H1 (cell line): ENCODE measurements at regions not wholly inside any gene's neighbourhood (a gene's known extent, or its start where the extent isn't known, plus 50 kb on each side); places are given as distances from the start of the nearest gene placed in this dataset.

Experiments
- CTCF ChIA-PET: fragments of 300-600 bp; sonication (Branson Sonifier 250); formaldehyde crosslinking; loops from one replicate; lab custom pipeline; 2021; ENCODE audit not compliant: partially characterized antibody; lab: Charles Lee
- POLR2A ChIA-PET: fragments of 300-600 bp; sonication (Branson Sonifier 250); formaldehyde crosslinking; loops from one replicate; lab custom pipeline; 2021; ENCODE audit warnings: inconsistent platforms; ENCODE audit not compliant: partially characterized antibody; lab: Charles Lee
- DNase-seq, 2 experiments: peaks; one replicate each; pipeline versions ENCODE4 v3.0.0 to v3.0.0-alpha.2; 2010 to 2022; ENCODE audit warnings: low spot score in 2 of 2, low read depth in 1 of 2, mixed read lengths in 1 of 2
- FAIRE-seq: peaks from 2 replicates; lab custom pipeline; 2011; peaks lifted over from hg19 to GRCh38; lab: Jason Lieb, UNC
- H2AFZ ChIP-seq: 2 replicates; pipeline ENCODE4 v1.8.1; 2012; ENCODE audit warnings: low read length, inconsistent platforms
- H2AK5ac ChIP-seq: 2 replicates; pipeline ENCODE4 v1.6.1; 2013; ENCODE audit warnings: low read depth, low read length
- H2BK120ac ChIP-seq: replicated peaks from 2 replicates; pipeline ENCODE3; 2013; ENCODE audit warnings: low read depth, low read length, inconsistent platforms
- H2BK12ac ChIP-seq: 2 replicates; pipeline ENCODE4 v1.6.1; 2013; ENCODE audit warnings: low read depth, low read length
- H2BK15ac ChIP-seq: 2 replicates; pipeline ENCODE4 v1.6.1; 2013; ENCODE audit warnings: low read length
- H2BK20ac ChIP-seq: 2 replicates; pipeline ENCODE4 v1.6.1; 2013; ENCODE audit warnings: low read length
- H2BK5ac ChIP-seq: 2 replicates; pipeline ENCODE4 v1.6.1; 2013; ENCODE audit warnings: low read depth, low read length
- H3K14ac ChIP-seq: 2 replicates; pipeline ENCODE4 v1.6.1; 2013; ENCODE audit warnings: inconsistent platforms; ENCODE audit not compliant: insufficient read length
- H3K18ac ChIP-seq: 2 replicates; pipeline ENCODE4 v1.6.1; 2013; ENCODE audit warnings: low read length; ENCODE audit errors: extremely low read depth
- H3K23ac ChIP-seq: 2 replicates; pipeline ENCODE4 v1.6.1; 2013; ENCODE audit warnings: inconsistent platforms; ENCODE audit not compliant: insufficient read length
- H3K23me2 ChIP-seq: 2 replicates; pipeline ENCODE4 v1.6.1; 2013; ENCODE audit warnings: low read depth, low read length
- H3K27ac ChIP-seq: 2 replicates; pipeline ENCODE4 v1.6.1; 2011; ENCODE audit warnings: low read depth, low read length, inconsistent platforms
- H3K27me3 ChIP-seq, 4 experiments: replicated peaks in 1 of 4; 1 replicate in 1 of 4; 2 replicates in 3 of 4; pipeline versions ENCODE4 v1.6.1 to v1.8.1; 2011 to 2013; ENCODE audit warnings: low read length in 3 of 4, mild to moderate bottlenecking in 3 of 4, inconsistent platforms in 2 of 4, mixed read lengths in 2 of 4, moderate library complexity in 1 of 4; ENCODE audit not compliant: control insufficient read depth in 3 of 4, insufficient read depth in 3 of 4; ENCODE audit errors: extremely low read depth in 1 of 4
- H3K36me3 ChIP-seq, 4 experiments: 2 replicates each; pipeline versions ENCODE4 v1.6.1 to v1.8.1; 2011 to 2013; ENCODE audit warnings: mild to moderate bottlenecking in 4 of 4, low read length in 3 of 4, moderate library complexity in 2 of 4, control low read depth in 1 of 4, inconsistent platforms in 1 of 4; ENCODE audit not compliant: insufficient read depth in 4 of 4, control insufficient read depth in 2 of 4
- H3K4ac ChIP-seq: replicated peaks from 2 replicates; pipeline ENCODE3; 2013; ENCODE audit warnings: low read length, low read depth, mixed read lengths, inconsistent platforms; ENCODE audit not compliant: insufficient read length
- H3K4me1 ChIP-seq, 4 experiments: replicated peaks in 1 of 4; 1 replicate in 1 of 4; 2 replicates in 3 of 4; pipeline versions ENCODE4 v1.6.1 to v1.8.1; 2011 to 2013; ENCODE audit warnings: low read length in 3 of 4, inconsistent platforms in 2 of 4, mixed read lengths in 1 of 4; ENCODE audit not compliant: insufficient read depth in 4 of 4, control insufficient read depth in 3 of 4
- H3K4me2 ChIP-seq, 2 experiments: 2 replicates each; pipeline versions ENCODE4 v1.6.1 to v1.8.1; 2011 to 2013; ENCODE audit warnings: low read depth in 2 of 2, low read length in 2 of 2, control low read depth in 1 of 2, inconsistent platforms in 1 of 2, mild to moderate bottlenecking in 1 of 2; ENCODE audit not compliant: insufficient read depth in 1 of 2
- H3K4me3 ChIP-seq, 4 experiments: fragments of 200-600, 300-600 bp in 1 of 4; sonication (generic), shearing (Covaris generic), sonication (Bioruptor Twin) in 1 of 4; 2 replicates each; pipeline versions ENCODE4 v1.5.1 to v1.8.1; 2011 to 2016; ENCODE audit warnings: low read length in 4 of 4, low read depth in 3 of 4, control low read depth in 2 of 4, inconsistent platforms in 2 of 4, mild to moderate bottlenecking in 2 of 4, mixed read lengths in 1 of 4, moderate library complexity in 1 of 4; ENCODE audit not compliant: insufficient read depth in 2 of 4; ENCODE audit errors: extremely low read depth in 1 of 4
- H3K56ac ChIP-seq: replicated peaks from 2 replicates; pipeline ENCODE3; 2013; ENCODE audit warnings: low read depth, mild to moderate bottlenecking, mixed read lengths, low read length, inconsistent platforms; ENCODE audit not compliant: insufficient read length
- H3K79me1 ChIP-seq: 2 replicates; pipeline ENCODE4 v1.6.1; 2013; ENCODE audit warnings: low read depth, low read length, control low read depth
- H3K79me2 ChIP-seq, 2 experiments: 2 replicates each; pipeline versions ENCODE4 v1.6.1 to v1.8.1; 2012 to 2013; ENCODE audit warnings: low read length in 2 of 2, mild to moderate bottlenecking in 2 of 2, inconsistent platforms in 1 of 2; ENCODE audit not compliant: insufficient read depth in 2 of 2, control insufficient read depth in 1 of 2
- H3K9ac ChIP-seq, 4 experiments: replicated peaks in 1 of 4; 1 replicate in 1 of 4; 2 replicates in 3 of 4; pipeline versions ENCODE4 v1.6.1 to v1.8.1; 2011 to 2013; ENCODE audit warnings: low read depth in 3 of 4, low read length in 3 of 4, control low read depth in 2 of 4, mild to moderate bottlenecking in 2 of 4, moderate library complexity in 2 of 4, inconsistent platforms in 1 of 4; ENCODE audit errors: extremely low read depth in 1 of 4
- H3K9me3 ChIP-seq, 2 experiments: 2 replicates each; pipeline versions ENCODE4 v1.6.1 to v1.8.1; 2012 to 2013; ENCODE audit warnings: mild to moderate bottlenecking in 2 of 2, moderate library complexity in 2 of 2, control low read depth in 1 of 2, inconsistent platforms in 1 of 2, low read depth in 1 of 2, low read length in 1 of 2, mixed read lengths in 1 of 2; ENCODE audit not compliant: insufficient read depth in 2 of 2
- H4K20me1 ChIP-seq, 2 experiments: replicated peaks in 1 of 2; 2 replicates each; pipeline versions ENCODE3 to v1.8.1; 2011 to 2013; ENCODE audit warnings: inconsistent platforms in 2 of 2, low read length in 2 of 2, mild to moderate bottlenecking in 1 of 2; ENCODE audit not compliant: insufficient read depth in 2 of 2, control insufficient read depth in 1 of 2
- H4K5ac ChIP-seq: 2 replicates; pipeline ENCODE4 v1.6.1; 2013; ENCODE audit warnings: low read length, low read depth, mixed read lengths, inconsistent platforms; ENCODE audit not compliant: insufficient read length
- H4K8ac ChIP-seq: 2 replicates; pipeline ENCODE4 v1.8.0; 2013; ENCODE audit warnings: mild to moderate bottlenecking, moderate library complexity, low read length, inconsistent platforms; ENCODE audit not compliant: insufficient read depth; ENCODE audit errors: extremely low read depth
- H4K91ac ChIP-seq: replicated peaks from 2 replicates; pipeline ENCODE3; 2013; ENCODE audit warnings: low read length, mixed read lengths, inconsistent platforms; ENCODE audit not compliant: insufficient read length
- BRCA1 ChIP-seq: IDR thresholded peaks from 2 replicates; pipeline ENCODE4 v1.6.1; 2012; ENCODE audit warnings: low read depth, low read length, improper control_type of control experiment
- CEBPB ChIP-seq: IDR thresholded peaks from 2 replicates; pipeline ENCODE4 v1.6.1; 2012; ENCODE audit warnings: low read depth, low read length
- CTBP2 ChIP-seq: IDR thresholded peaks from 2 replicates; pipeline ENCODE4 v1.7.0; 2011; ENCODE audit warnings: borderline replicate concordance, mild to moderate bottlenecking, moderate library complexity, mixed read lengths, low read length; ENCODE audit not compliant: insufficient read depth, insufficient read length
- JUN ChIP-seq: IDR thresholded peaks from 2 replicates; pipeline ENCODE4 v1.6.1; 2011; ENCODE audit warnings: low read depth, mild to moderate bottlenecking, improper control_type of control experiment, low read length
- POLR2A ChIP-seq, 2 experiments: IDR thresholded peaks; 1 replicate in 1 of 2; 2 replicates in 1 of 2; pipeline ENCODE4 v1.6.1; 2011; ENCODE audit warnings: low read depth in 2 of 2, low read length in 2 of 2, mild to moderate bottlenecking in 2 of 2; ENCODE audit errors: control extremely low read depth in 1 of 2
- RFX5 ChIP-seq: IDR thresholded peaks from 2 replicates; pipeline ENCODE4 v1.6.1; 2011; ENCODE audit warnings: low read depth, low read length, improper control_type of control experiment, borderline replicate concordance
- SIRT6 ChIP-seq: IDR thresholded peaks from one replicate; pipeline ENCODE4 v1.7.1; 2012; ENCODE audit warnings: low read length, inconsistent platforms
- SIX5 ChIP-seq: IDR thresholded peaks from 2 replicates; pipeline ENCODE4 v1.6.1; 2011; ENCODE audit warnings: mild to moderate bottlenecking, low read depth, low read length
- SP4 ChIP-seq: IDR thresholded peaks from 2 replicates; pipeline ENCODE4 v1.6.1; 2012; ENCODE audit warnings: low read length, inconsistent platforms
- YY1 ChIP-seq: IDR thresholded peaks from 2 replicates; pipeline ENCODE4 v1.6.1; 2011; ENCODE audit warnings: low read depth, mild to moderate bottlenecking, low read length
- ZNF274 ChIP-seq: IDR thresholded peaks from 2 replicates; pipeline ENCODE4 v1.7.0; 2012; ENCODE audit warnings: low read length, borderline replicate concordance; ENCODE audit errors: extremely low read depth
- WGBS, 2 experiments: shearing (Covaris generic) in 1 of 2; methylation state at CpG; one replicate each; pipeline versions ENCODE4 v1.1.6 to v1.1.7; 2013 to 2015; ENCODE audit warnings: low lambda C conversion rate in 2 of 2, mixed read lengths in 2 of 2, inconsistent platforms in 1 of 2, low coverage in 1 of 2, missing lambda C conversion rate in 1 of 2; ENCODE audit not compliant: insufficient replicate concordance in 2 of 2, insufficient coverage in 1 of 2, insufficient read length in 1 of 2; ENCODE audit errors: extremely low coverage in 1 of 2, missing lambda C conversion rate in 1 of 2; 5-methylcytosine and 5-hydroxymethylcytosine counted together
- TF ChIP-seq, protein P1 (sequence below), 3 experiments: IDR thresholded peaks; 1 replicate in 2 of 3; 2 replicates in 1 of 3; pipeline versions ENCODE4 v1.5.1 to v1.6.1; 2011; ENCODE audit warnings: low read length in 3 of 3, mild to moderate bottlenecking in 3 of 3, inconsistent platforms in 2 of 3, low read depth in 1 of 3, moderate library complexity in 1 of 3; ENCODE audit not compliant: insufficient read depth in 1 of 3; ENCODE audit errors: control extremely low read depth in 1 of 3

- no peak overlapping the region for H2AK5ac ChIP-seq
- ChIA-PET POLR2A (no interaction called here), CTCF (interaction anchor here (0.6 to 4.1 kb wide), 21 partner anchors 9 to 1995 kb away, joined by 3 to 21 read pairs (median 4); no protein-coding TSS in a partner anchor)
- H3K4ac ChIP-seq: no peak overlapping the region
- no peak overlapping the region for H2AFZ ChIP-seq
- no peak overlapping the region for H3K4me3 ChIP-seq
- H3K27me3 ChIP-seq: no peaks in the 10 kb centered on the region
- H4K5ac ChIP-seq: no peak overlapping the region
- WGBS, 2 experiments: 88% methylated on average over 6 of the region's 6 CpGs; no CpG with 5 or more reads in 1 of the 2 experiments
- H3K23ac ChIP-seq: no peak overlapping the region
- H4K8ac ChIP-seq: no peak overlapping the region
- no peak overlapping the region for H2BK12ac ChIP-seq
- TF ChIP-seq ZNF274 (no peak), RFX5 (no peak), YY1 (no peak), SP4 (no peak), CEBPB (no peak), BRCA1 (no peak), JUN (no peak), SIRT6 (no peak), POLR2A (IDR thresholded peaks at IDR 0.05; ENCODE audit: control extremely low read depth in 1 of 2, low read depth in 2 of 2, low read length in 2 of 2) (no peak), CTBP2 (no peak), SIX5 (no peak)
- TF ChIP-seq, protein P1, sequence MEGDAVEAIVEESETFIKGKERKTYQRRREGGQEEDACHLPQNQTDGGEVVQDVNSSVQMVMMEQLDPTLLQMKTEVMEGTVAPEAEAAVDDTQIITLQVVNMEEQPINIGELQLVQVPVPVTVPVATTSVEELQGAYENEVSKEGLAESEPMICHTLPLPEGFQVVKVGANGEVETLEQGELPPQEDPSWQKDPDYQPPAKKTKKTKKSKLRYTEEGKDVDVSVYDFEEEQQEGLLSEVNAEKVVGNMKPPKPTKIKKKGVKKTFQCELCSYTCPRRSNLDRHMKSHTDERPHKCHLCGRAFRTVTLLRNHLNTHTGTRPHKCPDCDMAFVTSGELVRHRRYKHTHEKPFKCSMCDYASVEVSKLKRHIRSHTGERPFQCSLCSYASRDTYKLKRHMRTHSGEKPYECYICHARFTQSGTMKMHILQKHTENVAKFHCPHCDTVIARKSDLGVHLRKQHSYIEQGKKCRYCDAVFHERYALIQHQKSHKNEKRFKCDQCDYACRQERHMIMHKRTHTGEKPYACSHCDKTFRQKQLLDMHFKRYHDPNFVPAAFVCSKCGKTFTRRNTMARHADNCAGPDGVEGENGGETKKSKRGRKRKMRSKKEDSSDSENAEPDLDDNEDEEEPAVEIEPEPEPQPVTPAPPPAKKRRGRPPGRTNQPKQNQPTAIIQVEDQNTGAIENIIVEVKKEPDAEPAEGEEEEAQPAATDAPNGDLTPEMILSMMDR (IDR thresholded peaks at IDR 0.05; ENCODE audit: control extremely low read depth in 1 of 3, insufficient read depth in 1 of 3, low read depth in 1 of 3, low read length in 3 of 3): no peak
- H2BK20ac ChIP-seq: no peak overlapping the region
- no peaks in the 10 kb centered on the region for H3K23me2 ChIP-seq
- no peaks in the 10 kb centered on the region for H3K36me3 ChIP-seq
- no peak overlapping the region for H3K56ac ChIP-seq
- H3K4me2 ChIP-seq: no peak overlapping the region
- H2BK120ac ChIP-seq: no peak overlapping the region
- no peaks in the 10 kb centered on the region for H3K79me1 ChIP-seq
- no peaks in the 10 kb centered on the region for H4K20me1 ChIP-seq
- no peak overlapping the region for H3K14ac ChIP-seq
- H3K9ac ChIP-seq: no peak overlapping the region
- no peak overlapping the region for H2BK5ac ChIP-seq
- H3K4me1 ChIP-seq: peaks cover 0 to 8% (median 6%) of the 10 kb centered on the region in 4 experiments; a peak in 5 of 7 replicates
- DNase-seq: no peak
- H3K18ac ChIP-seq: no peak overlapping the region
- no peak overlapping the region for H4K91ac ChIP-seq
- no peak overlapping the region for H2BK15ac ChIP-seq
- no peak for FAIRE-seq
- no peaks in the 10 kb centered on the region for H3K9me3 ChIP-seq
- H3K27ac ChIP-seq: no peak overlapping the region
- no peaks in the 10 kb centered on the region for H3K79me2 ChIP-seq
Observed at GRCh38 chr2:84314250-84314649, 144.8 kb downstream of the SUCLG1 start.
